OCI-LY7 (cell line): ENCODE measurements at regions not wholly inside any gene's neighbourhood (a gene's known extent, or its start where the extent isn't known, plus 50 kb on each side); places are given as distances from the start of the nearest gene placed in this dataset.

ENCODE experiments used
- EZH2phosphoT487 ChIP-seq: fragments of 200-600 bp; sonication (generic); IDR thresholded peaks from 2 replicates; pipeline ENCODE4 v1.6.1; 2018; ENCODE audit warnings: low read depth, borderline replicate concordance, mild to moderate bottlenecking, mixed run types, antibody characterized with exemption, low read length, moderate library complexity, mixed read lengths
- TF ChIP-seq, protein P1 (sequence below): fragments of 200-600 bp; sonication (generic); conservative IDR thresholded peaks from 2 replicates; pipeline ENCODE4 v1.5.1; 2014; ENCODE audit warnings: mild to moderate bottlenecking, antibody characterized with exemption, low read length, moderate library complexity, mixed read lengths

DNA sequence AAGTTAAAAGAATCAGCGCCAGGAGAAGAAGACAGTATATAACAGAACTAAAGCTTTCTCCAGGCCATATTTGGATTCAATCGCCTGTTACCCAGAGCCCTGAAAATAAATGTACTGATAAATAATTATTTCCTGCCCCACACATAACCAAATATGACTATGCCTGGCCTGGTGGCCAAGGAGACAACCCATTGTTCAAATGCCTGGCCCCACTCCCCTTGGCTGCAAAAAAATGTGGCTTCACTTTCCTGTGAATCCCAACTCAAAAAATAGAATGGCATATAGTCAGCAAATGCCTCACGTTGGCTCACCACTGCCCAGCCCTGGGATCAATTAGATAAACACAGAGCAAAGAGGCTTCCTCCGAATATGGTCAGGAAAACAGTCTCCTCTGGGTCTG lies 472.1 kb downstream of the BCL11B start:
- TF ChIP-seq, protein P1, sequence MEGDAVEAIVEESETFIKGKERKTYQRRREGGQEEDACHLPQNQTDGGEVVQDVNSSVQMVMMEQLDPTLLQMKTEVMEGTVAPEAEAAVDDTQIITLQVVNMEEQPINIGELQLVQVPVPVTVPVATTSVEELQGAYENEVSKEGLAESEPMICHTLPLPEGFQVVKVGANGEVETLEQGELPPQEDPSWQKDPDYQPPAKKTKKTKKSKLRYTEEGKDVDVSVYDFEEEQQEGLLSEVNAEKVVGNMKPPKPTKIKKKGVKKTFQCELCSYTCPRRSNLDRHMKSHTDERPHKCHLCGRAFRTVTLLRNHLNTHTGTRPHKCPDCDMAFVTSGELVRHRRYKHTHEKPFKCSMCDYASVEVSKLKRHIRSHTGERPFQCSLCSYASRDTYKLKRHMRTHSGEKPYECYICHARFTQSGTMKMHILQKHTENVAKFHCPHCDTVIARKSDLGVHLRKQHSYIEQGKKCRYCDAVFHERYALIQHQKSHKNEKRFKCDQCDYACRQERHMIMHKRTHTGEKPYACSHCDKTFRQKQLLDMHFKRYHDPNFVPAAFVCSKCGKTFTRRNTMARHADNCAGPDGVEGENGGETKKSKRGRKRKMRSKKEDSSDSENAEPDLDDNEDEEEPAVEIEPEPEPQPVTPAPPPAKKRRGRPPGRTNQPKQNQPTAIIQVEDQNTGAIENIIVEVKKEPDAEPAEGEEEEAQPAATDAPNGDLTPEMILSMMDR: no peak
- no peak for TF ChIP-seq EZH2phosphoT487
